DOHH2 (cell line): ENCODE measurements at regions not wholly inside any gene's neighbourhood (a gene's known extent, or its start where the extent isn't known, plus 50 kb on each side); places are given as distances from the start of the nearest gene placed in this dataset.

Experiments used
- CTCF ChIP-seq: fragments of 200-600 bp; sonication (generic); IDR thresholded peaks from one replicate; pipeline ENCODE4 v1.5.1; 2014; ENCODE audit warnings: antibody characterized with exemption, mild to moderate bottlenecking, low read depth, low read length; ENCODE audit not compliant: poor library complexity, severe bottlenecking
- EZH2phosphoT487 ChIP-seq: fragments of 200-600 bp; sonication (generic); IDR thresholded peaks from 2 replicates; pipeline ENCODE4 v1.6.1; 2017; ENCODE audit warnings: borderline replicate concordance, mild to moderate bottlenecking, antibody characterized with exemption, low read length, moderate library complexity, mixed read lengths

GRCh38 chr3:10651506-10651905, 146.1 kb upstream of the ATP2B2 start:
- no peak for TF ChIP-seq CTCF
- TF ChIP-seq EZH2phosphoT487: no peak
